Adipocyte (in vitro differentiated cells): ENCODE measurements at regions not wholly inside any gene's neighbourhood (a gene's known extent, or its start where the extent isn't known, plus 50 kb on each side); places are given as distances from the start of the nearest gene placed in this dataset.

ENCODE experiments used
- DNase-seq: peaks from one replicate; pipeline ENCODE4 v3.0.0-alpha.2; 2015; ENCODE audit warnings: low read depth
- H3K27me3 ChIP-seq: replicated peaks from 2 replicates; pipeline ENCODE4 v1.7.0; 2013; ENCODE audit warnings: mild to moderate bottlenecking, low read length, moderate library complexity; ENCODE audit not compliant: control insufficient read depth, insufficient read depth
- H3K36me3 ChIP-seq: 2 replicates; pipeline ENCODE4 v1.7.0; 2013; ENCODE audit warnings: low read length, mild to moderate bottlenecking, moderate library complexity; ENCODE audit not compliant: control insufficient read depth, insufficient read depth, severe bottlenecking
- H3K4me1 ChIP-seq: 2 replicates; pipeline ENCODE4 v1.7.0; 2013; ENCODE audit warnings: mild to moderate bottlenecking, low read length, moderate library complexity; ENCODE audit not compliant: control insufficient read depth, insufficient read depth
- H3K4me3 ChIP-seq: 2 replicates; pipeline ENCODE4 v1.7.0; 2013; ENCODE audit warnings: mild to moderate bottlenecking, low read length, moderate library complexity
- H3K9ac ChIP-seq: 2 replicates; pipeline ENCODE4 v1.7.0; 2013; ENCODE audit warnings: mild to moderate bottlenecking, low read length, moderate library complexity
- H3K9me3 ChIP-seq: 2 replicates; pipeline ENCODE4 v1.7.0; 2013; ENCODE audit warnings: mild to moderate bottlenecking, low read length, moderate library complexity; ENCODE audit not compliant: control insufficient read depth

GRCh38 chrX:125089761-125090445, 229.8 kb upstream of the TEX13C start:
- Histone ChIP-seq H3K36me3 (no peaks in the 10 kb centered on the region), H3K4me1 (no peaks in the 10 kb centered on the region), H3K4me3 (no peak overlapping the region), H3K9ac (no peak overlapping the region), H3K9me3 (no peaks in the 10 kb centered on the region), H3K27me3 (no peaks in the 10 kb centered on the region)
- DNase-seq = no peak

- H3K36me3 ChIP-seq = no peaks in the 10 kb centered on the region
- DNase-seq = no peak
- H3K4me1 ChIP-seq = no peaks in the 10 kb centered on the region
These were observed 225.8 kb upstream of the TEX13C start for GRCh38 chrX:125093852-125094251.

GRCh38 chrX:125094901-125095300, 224.8 kb upstream of the TEX13C start:
- H3K36me3 ChIP-seq = no peaks in the 10 kb centered on the region

More at GRCh38 chrX:125093852-125094251, 225.8 kb upstream of the TEX13C start:
- no peaks in the 10 kb centered on the region for H3K9me3 ChIP-seq
- no peak overlapping the region for H3K4me3 ChIP-seq
- H3K9ac ChIP-seq = no peak overlapping the region
- no peaks in the 10 kb centered on the region for H3K27me3 ChIP-seq

GRCh38 chrX:125096469-125096868, 223.2 kb upstream of the TEX13C start:
- Histone ChIP-seq H3K36me3 (no peaks in the 10 kb centered on the region), H3K27me3 (no peaks in the 10 kb centered on the region), H3K4me3 (no peak overlapping the region), H3K9ac (no peak overlapping the region), H3K4me1 (no peaks in the 10 kb centered on the region), H3K9me3 (no peaks in the 10 kb centered on the region)
- DNase-seq = no peak

More at GRCh38 chrX:125094901-125095300, 224.8 kb upstream of the TEX13C start:
- Histone ChIP-seq H3K9ac (no peak overlapping the region), H3K27me3 (no peaks in the 10 kb centered on the region), H3K4me1 (no peaks in the 10 kb centered on the region), H3K9me3 (no peaks in the 10 kb centered on the region), H3K4me3 (no peak overlapping the region)
- no peak for DNase-seq

GRCh38 chrX:125096870-125097269, 222.8 kb upstream of the TEX13C start:
- no peak for DNase-seq
- H3K36me3 ChIP-seq = no peaks in the 10 kb centered on the region
- no peaks in the 10 kb centered on the region for H3K9me3 ChIP-seq
- no peak overlapping the region for H3K9ac ChIP-seq
- no peaks in the 10 kb centered on the region for H3K4me1 ChIP-seq
- no peaks in the 10 kb centered on the region for H3K27me3 ChIP-seq
- H3K4me3 ChIP-seq = no peak overlapping the region

GRCh38 chrX:125101971-125102755, 217.5 kb upstream of the TEX13C start:
- Histone ChIP-seq H3K27me3 (no peaks in the 10 kb centered on the region), H3K4me1 (no peaks in the 10 kb centered on the region)

GRCh38 chrX:125103693-125104092, 216.0 kb upstream of the TEX13C start:
- H3K27me3 ChIP-seq = no peaks in the 10 kb centered on the region
- no peaks in the 10 kb centered on the region for H3K9me3 ChIP-seq
- DNase-seq = no peak
- no peak overlapping the region for H3K9ac ChIP-seq
- no peak overlapping the region for H3K4me3 ChIP-seq
- H3K4me1 ChIP-seq = no peaks in the 10 kb centered on the region
- no peaks in the 10 kb centered on the region for H3K36me3 ChIP-seq

More at GRCh38 chrX:125101971-125102755, 217.5 kb upstream of the TEX13C start:
- Histone ChIP-seq H3K9ac (no peak overlapping the region), H3K9me3 (no peaks in the 10 kb centered on the region), H3K4me3 (no peak overlapping the region), H3K36me3 (no peaks in the 10 kb centered on the region)
- DNase-seq = no peak

- Histone ChIP-seq H3K27me3 (no peaks in the 10 kb centered on the region), H3K9ac (no peak overlapping the region), H3K4me1 (no peaks in the 10 kb centered on the region), H3K4me3 (no peak overlapping the region), H3K36me3 (no peaks in the 10 kb centered on the region), H3K9me3 (no peaks in the 10 kb centered on the region)
- DNase-seq = no peak
These were observed 210.8 kb upstream of the TEX13C start for GRCh38 chrX:125108921-125109320.

GRCh38 chrX:125131164-125131563, 188.5 kb upstream of the TEX13C start:
- Histone ChIP-seq H3K9ac (no peak overlapping the region), H3K9me3 (no peaks in the 10 kb centered on the region), H3K4me3 (no peak overlapping the region), H3K4me1 (no peaks in the 10 kb centered on the region), H3K36me3 (no peaks in the 10 kb centered on the region), H3K27me3 (peaks cover 5% of the 10 kb centered on the region)
- no peak for DNase-seq

- no peak for DNase-seq
- H3K9me3 ChIP-seq = no peaks in the 10 kb centered on the region
- no peak overlapping the region for H3K4me3 ChIP-seq
- no peaks in the 10 kb centered on the region for H3K27me3 ChIP-seq
- no peaks in the 10 kb centered on the region for H3K4me1 ChIP-seq
- H3K36me3 ChIP-seq = no peaks in the 10 kb centered on the region
- no peak overlapping the region for H3K9ac ChIP-seq
These were observed 187.4 kb upstream of the TEX13C start for GRCh38 chrX:125132274-125132673.

- no peak for DNase-seq
- Histone ChIP-seq H3K9me3 (no peaks in the 10 kb centered on the region), H3K36me3 (no peaks in the 10 kb centered on the region), H3K27me3 (no peaks in the 10 kb centered on the region), H3K9ac (no peak overlapping the region), H3K4me1 (no peaks in the 10 kb centered on the region), H3K4me3 (no peak overlapping the region)
These were observed 182.2 kb upstream of the TEX13C start for GRCh38 chrX:125137521-125137920.
